GM12892 (cell line): ENCODE measurements at regions not wholly inside any gene's neighbourhood (a gene's known extent, or its start where the extent isn't known, plus 50 kb on each side); places are given as distances from the start of the nearest gene placed in this dataset.

ENCODE experiments used
- POLR2A ChIP-seq: IDR thresholded peaks from 2 replicates; pipeline ENCODE4 v1.6.1; 2011; ENCODE audit warnings: low read depth, low read length, control low read depth
- POLR2AphosphoS5 ChIP-seq: IDR thresholded peaks from 2 replicates; pipeline ENCODE4 v1.6.1; 2011; ENCODE audit warnings: low read depth, low read length, control low read depth

DNA sequence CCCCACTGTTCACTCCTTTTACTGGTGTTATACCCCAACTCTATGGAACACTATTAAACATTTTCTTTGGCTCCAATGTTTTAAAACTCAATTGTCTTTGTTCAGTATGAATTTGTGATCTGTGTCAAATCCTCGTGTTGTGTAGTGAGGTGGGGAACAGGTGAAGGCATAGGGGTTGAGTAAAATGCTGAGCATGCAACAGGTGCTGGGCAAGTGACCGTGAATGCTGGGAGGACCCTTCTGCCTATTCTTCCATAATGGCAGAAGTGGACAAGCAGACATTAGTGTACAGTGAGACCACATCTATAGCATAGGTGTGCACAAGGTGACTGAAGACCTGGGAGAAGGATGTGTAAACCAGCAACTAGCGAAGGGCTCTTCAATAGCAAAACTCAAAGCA is 1188.0 kb downstream of the UQCRFS1 start:
- TF ChIP-seq POLR2A (no peak), POLR2AphosphoS5 (no peak)
